Pancreas (tissue), 10 donors: ENCODE measurements at regions not wholly inside any gene's neighbourhood (a gene's known extent, or its start where the extent isn't known, plus 50 kb on each side); places are given as distances from the start of the nearest gene placed in this dataset.

Source experiments
- ATAC-seq, 4 donors: fragments of 200-7000 bp; cut with Tn5 transposase; one replicate each; pipeline versions ENCODE4 v1.8.0 to v1.9.1; 2020; ENCODE audit warnings: mild to moderate bottlenecking in 4 of 4, moderate library complexity in 4 of 4
- DNase-seq, 6 donors: peaks; one replicate each; pipeline ENCODE4 v3.0.0-alpha.2; 2020
- FAIRE-seq: peaks from 2 replicates; lab custom pipeline; 2012; peaks lifted over from hg19 to GRCh38; lab: Jason Lieb, UNC
- H3K27ac ChIP-seq, 4 donors: fragments of 200-600 bp; sonication (generic); 1 replicate in 3 of 4; 2 replicates in 1 of 4; pipeline versions ENCODE4 v1.5.0 to v1.8.0; 2020
- H3K27me3 ChIP-seq, 4 donors: fragments of 200-600 bp; one replicate each; pipeline ENCODE4 v1.8.0; 2021
- H3K36me3 ChIP-seq, 3 donors: fragments of 200-600 bp; sonication (generic) in 1 of 3; one replicate each; pipeline versions ENCODE4 v1.5.0 to v1.8.0; 2020 to 2021
- H3K4me1 ChIP-seq, 3 donors: fragments of 200-600 bp; one replicate each; pipeline ENCODE4 v1.8.0; 2021
- H3K4me3 ChIP-seq, 4 donors: fragments of 200-600 bp; sonication (generic) in 2 of 4; one replicate each; pipeline versions ENCODE4 v1.5.0 to v1.8.0; 2020 to 2021
- H3K9me3 ChIP-seq, 4 donors: fragments of 200-600 bp; one replicate each; pipeline ENCODE4 v1.8.0; 2021
- WGBS, 2 donors: extraction: QIAGEN DNeasy Blood & Tissue Kit; methylation state at CpG; one replicate each; pipeline ENCODE4 v1.1.7; 2013; 5-methylcytosine and 5-hydroxymethylcytosine counted together
- intact Hi-C, 3 donors: fragments of 100-400 bp; cut with DNase I; formaldehyde crosslinking; loops; one replicate each; pipeline versions ENCODE4 v1.11.1 to v1.14.2; 2022
- TF ChIP-seq, protein P1 (sequence below), 4 donors: fragments of 200-600 bp; sonication (generic) in 3 of 4; IDR thresholded peaks; one replicate each; pipeline versions ENCODE4 v1.5.0 to v1.8.0; 2021; ENCODE audit warnings: antibody characterized with exemption in 4 of 4
- donor health status: healthy with polysubstance abuse.
- donor health status: DM: no; HTN: no; CAD: no; lungs with moderate emphysema.
- donor health status: DM: no; HTN: no; CAD: no.
- donor health status: control.
- donor health status: control.
- donor health status: Bipolar disorder and iron deficiency.
- donor health status: DM: yes; HTN: yes; CAD: no.
- donor health status: DM: no; HTN: no; CAD: no.
- donor health status: DM: no; HTN: no; CAD: no.
- donor health status: DM: yes; HTN: yes; CAD: no.

DNA sequence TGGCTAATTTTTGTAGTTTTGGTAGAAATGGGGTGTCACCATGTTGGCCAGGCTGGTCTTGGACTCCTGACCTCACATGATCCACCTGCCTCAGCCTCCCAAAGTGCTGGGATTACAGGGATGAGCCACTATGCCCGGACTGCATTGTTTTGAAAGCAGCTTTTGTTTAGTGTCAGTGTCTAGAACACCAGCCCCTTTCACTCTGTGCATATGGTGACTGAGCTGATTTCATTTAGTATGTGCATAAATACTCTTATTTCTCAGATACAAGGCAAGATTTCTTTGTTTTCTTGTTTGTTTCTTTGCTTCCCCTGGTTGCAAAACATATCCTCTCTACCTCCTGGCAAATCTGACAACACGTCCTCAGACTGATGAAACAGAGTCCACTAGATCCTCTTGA is 152.8 kb upstream of the CHD6 start:
- no peaks in the 10 kb centered on the region for H3K36me3 ChIP-seq
- DNase-seq (no peak), FAIRE-seq (no peak), ATAC-seq (no peak)
- no peak overlapping the region for H3K4me3 ChIP-seq
- H3K9me3 ChIP-seq = no peaks in the 10 kb centered on the region
- TF ChIP-seq, protein P1, sequence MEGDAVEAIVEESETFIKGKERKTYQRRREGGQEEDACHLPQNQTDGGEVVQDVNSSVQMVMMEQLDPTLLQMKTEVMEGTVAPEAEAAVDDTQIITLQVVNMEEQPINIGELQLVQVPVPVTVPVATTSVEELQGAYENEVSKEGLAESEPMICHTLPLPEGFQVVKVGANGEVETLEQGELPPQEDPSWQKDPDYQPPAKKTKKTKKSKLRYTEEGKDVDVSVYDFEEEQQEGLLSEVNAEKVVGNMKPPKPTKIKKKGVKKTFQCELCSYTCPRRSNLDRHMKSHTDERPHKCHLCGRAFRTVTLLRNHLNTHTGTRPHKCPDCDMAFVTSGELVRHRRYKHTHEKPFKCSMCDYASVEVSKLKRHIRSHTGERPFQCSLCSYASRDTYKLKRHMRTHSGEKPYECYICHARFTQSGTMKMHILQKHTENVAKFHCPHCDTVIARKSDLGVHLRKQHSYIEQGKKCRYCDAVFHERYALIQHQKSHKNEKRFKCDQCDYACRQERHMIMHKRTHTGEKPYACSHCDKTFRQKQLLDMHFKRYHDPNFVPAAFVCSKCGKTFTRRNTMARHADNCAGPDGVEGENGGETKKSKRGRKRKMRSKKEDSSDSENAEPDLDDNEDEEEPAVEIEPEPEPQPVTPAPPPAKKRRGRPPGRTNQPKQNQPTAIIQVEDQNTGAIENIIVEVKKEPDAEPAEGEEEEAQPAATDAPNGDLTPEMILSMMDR (IDR thresholded peaks at IDR 0.05) = no peak
- H3K27ac ChIP-seq = no peak overlapping the region
- H3K4me1 ChIP-seq = no peaks in the 10 kb centered on the region
- H3K27me3 ChIP-seq = no peaks in the 10 kb centered on the region
- WGBS, 2 donors = 37 to 52% methylated on average over 2 of the region's 2 CpGs
- intact Hi-C loops = no loop called here

DNA sequence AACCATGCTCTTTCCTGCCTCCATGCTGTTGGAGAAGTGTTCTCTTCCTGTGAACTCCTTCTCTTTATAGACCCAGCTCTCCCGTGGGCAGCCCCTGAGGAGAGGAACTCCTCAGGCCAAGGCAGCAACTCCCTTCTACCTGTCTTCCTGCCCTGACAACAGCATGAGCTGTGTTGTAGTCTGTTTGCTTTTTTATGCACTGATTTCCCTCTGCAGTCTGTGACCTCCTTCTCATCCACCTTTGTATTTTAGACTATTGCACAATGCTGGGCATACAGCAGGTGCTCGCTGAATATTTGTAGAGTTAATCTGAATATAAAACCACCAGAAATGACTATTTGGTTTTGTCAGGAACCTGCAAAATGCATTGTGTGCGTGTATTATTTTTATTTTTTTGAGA is 152.2 kb upstream of the CHD6 start:
- FAIRE-seq (no peak), DNase-seq (no peak), ATAC-seq (no peak)
- Histone ChIP-seq H3K36me3 (no peaks in the 10 kb centered on the region), H3K27me3 (no peaks in the 10 kb centered on the region), H3K9me3 (no peaks in the 10 kb centered on the region), H3K4me1 (no peaks in the 10 kb centered on the region), H3K4me3 (no peak overlapping the region), H3K27ac (no peak overlapping the region)
- WGBS, 2 donors = 45 to 52% methylated on average over 3 of the region's 3 CpGs
- intact Hi-C loops = no loop called here
- TF ChIP-seq, protein P1 (IDR thresholded peaks at IDR 0.05) = no peak

GRCh38 chr20:41769592-41770018 is 151.4 kb upstream of the CHD6 start:
- Histone ChIP-seq H3K27ac (no peak overlapping the region), H3K4me1 (no peaks in the 10 kb centered on the region), H3K36me3 (no peaks in the 10 kb centered on the region), H3K9me3 (no peaks in the 10 kb centered on the region), H3K4me3 (no peak overlapping the region), H3K27me3 (no peaks in the 10 kb centered on the region)
- intact Hi-C loops = no loop called here
- 36 to 42% methylated on average over 5 of the region's 5 CpGs for WGBS, 2 donors
- TF ChIP-seq, protein P1 (IDR thresholded peaks at IDR 0.05) = no peak
- DNase-seq (no peak), ATAC-seq (no peak), FAIRE-seq (no peak)

DNA sequence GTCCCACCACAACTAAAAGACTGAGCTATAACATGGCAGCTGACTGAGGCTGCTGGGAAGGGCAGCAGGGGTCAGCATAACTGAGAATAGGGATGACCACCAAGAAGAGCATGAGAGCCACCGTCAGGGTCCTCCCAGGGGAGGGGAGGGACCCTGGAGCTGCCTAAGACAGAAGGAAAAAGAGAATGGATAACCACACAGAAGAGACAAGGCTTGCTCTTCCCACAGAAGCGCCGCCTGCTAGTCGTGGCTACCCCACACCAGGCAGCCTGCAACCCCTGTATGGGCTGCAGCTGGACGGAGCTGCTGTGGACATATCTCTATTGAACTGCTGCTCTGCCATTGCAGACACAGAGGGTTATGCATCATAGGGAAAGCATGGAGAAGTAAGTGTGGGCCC is 132.0 kb upstream of the CHD6 start:
- Histone ChIP-seq H3K9me3 (no peaks in the 10 kb centered on the region), H3K36me3 (no peaks in the 10 kb centered on the region), H3K27ac (no peak overlapping the region), H3K4me3 (no peak overlapping the region), H3K27me3 (peaks cover 0 to 4% (median 0%) of the 10 kb centered on the region in 4 donors), H3K4me1 (no peaks in the 10 kb centered on the region)
- no peak for FAIRE-seq
- WGBS, 2 donors = 53 to 70% methylated on average over 5 of the region's 5 CpGs
- DNase-seq = no peak
- TF ChIP-seq, protein P1 (IDR thresholded peaks at IDR 0.05) = no peak
- intact Hi-C loops = no loop called here
- no peak for ATAC-seq

DNA sequence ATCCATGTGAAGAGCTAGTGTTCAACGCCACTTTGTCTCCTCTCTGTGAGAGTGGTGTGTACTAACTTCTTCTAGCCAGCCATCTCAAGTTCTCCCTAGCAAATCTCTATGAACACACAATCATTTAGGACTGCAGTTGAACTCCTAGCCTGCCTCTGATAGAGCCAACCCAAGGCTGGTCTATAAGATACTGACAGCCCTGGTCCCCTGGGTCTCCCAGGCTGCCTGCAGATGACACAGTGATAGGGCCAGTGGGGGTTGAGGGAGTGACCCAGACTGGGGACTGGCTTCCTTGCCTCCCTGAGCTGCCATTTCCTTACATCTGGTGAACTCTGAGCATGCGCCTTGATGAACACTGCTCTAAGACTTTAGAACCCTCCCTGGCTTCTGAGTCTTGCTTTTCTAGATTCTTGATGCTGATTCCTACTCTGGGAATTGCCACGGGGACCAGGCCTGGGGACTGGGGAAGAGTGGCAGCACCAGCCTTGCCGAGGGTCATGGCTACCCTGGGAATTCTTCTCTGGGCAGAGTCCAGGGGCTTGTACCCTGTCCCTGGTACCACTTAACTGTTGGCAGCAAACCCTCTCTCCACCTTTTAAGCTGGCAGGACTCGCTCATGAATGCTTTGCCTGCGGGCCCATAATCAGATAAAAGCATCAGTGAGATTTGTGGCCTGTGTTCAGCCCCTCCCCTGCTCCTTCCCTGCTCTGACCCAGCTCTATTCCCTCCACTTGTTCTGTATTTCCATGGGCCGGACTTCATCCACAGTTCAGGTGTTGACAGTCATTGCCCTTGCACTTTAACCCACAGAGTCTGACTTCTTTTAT is 130.8 kb upstream of the CHD6 start:
- no peak for FAIRE-seq
- H3K27me3 ChIP-seq = peaks cover 0 to 4% (median 0%) of the 10 kb centered on the region in 4 donors
- intact Hi-C loops = no loop called here
- DNase-seq = no peak
- no peak overlapping the region for H3K4me3 ChIP-seq
- H3K9me3 ChIP-seq = no peaks in the 10 kb centered on the region
- WGBS, 2 donors = 64 to 79% methylated on average over 7 of the region's 7 CpGs
- no peak overlapping the region for H3K27ac ChIP-seq
- H3K4me1 ChIP-seq = no peaks in the 10 kb centered on the region
- ATAC-seq = no peak
- no peaks in the 10 kb centered on the region for H3K36me3 ChIP-seq
- TF ChIP-seq, protein P1 (IDR thresholded peaks at IDR 0.05) = no peak
